ENCODE measurements at regions not wholly inside any gene's neighbourhood (a gene's known extent, or its start where the extent isn't known, plus 50 kb on each side); places are given as distances from the start of the nearest gene placed in this dataset.

- TF ChIP-seq, protein P1, sequence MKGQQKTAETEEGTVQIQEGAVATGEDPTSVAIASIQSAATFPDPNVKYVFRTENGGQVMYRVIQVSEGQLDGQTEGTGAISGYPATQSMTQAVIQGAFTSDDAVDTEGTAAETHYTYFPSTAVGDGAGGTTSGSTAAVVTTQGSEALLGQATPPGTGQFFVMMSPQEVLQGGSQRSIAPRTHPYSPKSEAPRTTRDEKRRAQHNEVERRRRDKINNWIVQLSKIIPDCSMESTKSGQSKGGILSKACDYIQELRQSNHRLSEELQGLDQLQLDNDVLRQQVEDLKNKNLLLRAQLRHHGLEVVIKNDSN (IDR thresholded peaks at IDR 0.05) = no peak
- no peak for TF ChIP-seq EP300 (IDR thresholded peaks at IDR 0.05; ENCODE audit: borderline replicate concordance)
- TF ChIP-seq NFIC (IDR thresholded peaks at IDR 0.05) = no peak
- no peak for TF ChIP-seq CEBPB (IDR thresholded peaks at IDR 0.05)
Measured at GRCh38 chr17:54521137-54521536, 379.5 kb upstream of the TOM1L1 start.

DNA sequence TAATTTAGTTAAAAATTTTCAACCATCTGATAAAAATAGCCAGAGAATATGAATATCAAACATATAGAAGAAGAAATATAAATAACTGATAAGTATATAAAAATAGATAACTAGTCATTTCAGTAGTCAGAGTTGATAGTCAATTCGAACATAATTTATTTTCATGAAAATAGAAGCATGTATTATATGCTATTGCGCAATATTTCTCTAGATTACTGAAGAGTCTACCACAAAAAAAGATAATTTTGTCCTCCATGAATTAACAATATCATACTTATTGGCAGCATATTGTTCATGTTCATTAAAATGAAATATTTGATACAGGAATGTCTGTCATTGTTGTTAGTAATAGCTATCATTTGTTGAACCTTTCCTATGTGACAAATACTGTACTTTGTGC lies 376.2 kb upstream of the TOM1L1 start:
- TF ChIP-seq NFIC (IDR thresholded peaks at IDR 0.05) (no peak), TEAD4 (IDR thresholded peaks at IDR 0.05) (no peak), EGR1 (IDR thresholded peaks at IDR 0.05) (no peak), RAD21 (IDR thresholded peaks at IDR 0.05; ENCODE audit: low read depth) (no peak), TAF1 (IDR thresholded peaks at IDR 0.05; ENCODE audit: low read depth) (no peak), CEBPB (IDR thresholded peaks at IDR 0.05) (no peak), CREB1 (IDR thresholded peaks at IDR 0.05; ENCODE audit: low read depth) (no peak)
- TF ChIP-seq, protein P2, sequence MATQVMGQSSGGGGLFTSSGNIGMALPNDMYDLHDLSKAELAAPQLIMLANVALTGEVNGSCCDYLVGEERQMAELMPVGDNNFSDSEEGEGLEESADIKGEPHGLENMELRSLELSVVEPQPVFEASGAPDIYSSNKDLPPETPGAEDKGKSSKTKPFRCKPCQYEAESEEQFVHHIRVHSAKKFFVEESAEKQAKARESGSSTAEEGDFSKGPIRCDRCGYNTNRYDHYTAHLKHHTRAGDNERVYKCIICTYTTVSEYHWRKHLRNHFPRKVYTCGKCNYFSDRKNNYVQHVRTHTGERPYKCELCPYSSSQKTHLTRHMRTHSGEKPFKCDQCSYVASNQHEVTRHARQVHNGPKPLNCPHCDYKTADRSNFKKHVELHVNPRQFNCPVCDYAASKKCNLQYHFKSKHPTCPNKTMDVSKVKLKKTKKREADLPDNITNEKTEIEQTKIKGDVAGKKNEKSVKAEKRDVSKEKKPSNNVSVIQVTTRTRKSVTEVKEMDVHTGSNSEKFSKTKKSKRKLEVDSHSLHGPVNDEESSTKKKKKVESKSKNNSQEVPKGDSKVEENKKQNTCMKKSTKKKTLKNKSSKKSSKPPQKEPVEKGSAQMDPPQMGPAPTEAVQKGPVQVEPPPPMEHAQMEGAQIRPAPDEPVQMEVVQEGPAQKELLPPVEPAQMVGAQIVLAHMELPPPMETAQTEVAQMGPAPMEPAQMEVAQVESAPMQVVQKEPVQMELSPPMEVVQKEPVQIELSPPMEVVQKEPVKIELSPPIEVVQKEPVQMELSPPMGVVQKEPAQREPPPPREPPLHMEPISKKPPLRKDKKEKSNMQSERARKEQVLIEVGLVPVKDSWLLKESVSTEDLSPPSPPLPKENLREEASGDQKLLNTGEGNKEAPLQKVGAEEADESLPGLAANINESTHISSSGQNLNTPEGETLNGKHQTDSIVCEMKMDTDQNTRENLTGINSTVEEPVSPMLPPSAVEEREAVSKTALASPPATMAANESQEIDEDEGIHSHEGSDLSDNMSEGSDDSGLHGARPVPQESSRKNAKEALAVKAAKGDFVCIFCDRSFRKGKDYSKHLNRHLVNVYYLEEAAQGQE (IDR thresholded peaks at IDR 0.05; ENCODE audit: low read depth) = no peak

DNA sequence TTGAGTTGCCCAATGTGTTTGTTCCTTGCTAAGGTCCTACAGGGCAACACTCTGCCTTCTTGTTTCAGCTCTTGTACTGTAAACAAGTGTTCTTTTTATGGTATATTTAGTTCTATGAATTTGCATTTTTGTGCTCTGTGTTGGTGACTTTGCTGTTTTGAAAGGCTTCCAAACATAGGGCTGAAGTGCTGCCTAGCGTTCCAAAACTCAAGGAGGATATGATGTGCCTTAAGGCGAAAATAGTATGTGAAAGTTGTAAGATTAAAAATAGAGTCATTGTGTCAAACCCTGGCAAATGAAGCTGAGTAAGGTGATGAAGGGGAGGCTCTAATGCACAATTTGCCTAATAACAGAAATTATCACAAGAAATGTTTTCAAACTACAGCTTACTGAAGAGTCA lies 372.7 kb upstream of the TOM1L1 start:
- TF ChIP-seq EP300 (IDR thresholded peaks at IDR 0.05; ENCODE audit: borderline replicate concordance) = no peak
- TF ChIP-seq, protein P2 (IDR thresholded peaks at IDR 0.05; ENCODE audit: low read depth) = no peak
- no peak for TF ChIP-seq TCF12 (IDR thresholded peaks at IDR 0.05; ENCODE audit: low read depth)
- TF ChIP-seq, protein P1 (IDR thresholded peaks at IDR 0.05) = no peak
- no peak for TF ChIP-seq ZBTB7A (IDR thresholded peaks at IDR 0.05; ENCODE audit: low read depth)
- TF ChIP-seq CEBPB (IDR thresholded peaks at IDR 0.05) = no peak
- no peak for TF ChIP-seq EGR1 (IDR thresholded peaks at IDR 0.05)
- no peak for TF ChIP-seq YY1 (IDR thresholded peaks at IDR 0.05; ENCODE audit: low read depth)
- no peak for TF ChIP-seq TAF1 (IDR thresholded peaks at IDR 0.05; ENCODE audit: low read depth)
- no peak for TF ChIP-seq NFIC (IDR thresholded peaks at IDR 0.05)
- TF ChIP-seq CREB1 (IDR thresholded peaks at IDR 0.05; ENCODE audit: low read depth) = no peak
- TF ChIP-seq FOXM1 (IDR thresholded peaks at IDR 0.05; ENCODE audit: borderline replicate concordance, low read depth) = no peak
- no peak for TF ChIP-seq TEAD4 (IDR thresholded peaks at IDR 0.05)

- TF ChIP-seq EGR1 (IDR thresholded peaks at IDR 0.05) = no peak
Measured at GRCh38 chr17:54530398-54530797, 370.3 kb upstream of the TOM1L1 start.

- TF ChIP-seq EP300 (IDR thresholded peaks at IDR 0.05; ENCODE audit: borderline replicate concordance) (no peak), CREB1 (IDR thresholded peaks at IDR 0.05; ENCODE audit: low read depth) (no peak), YY1 (IDR thresholded peaks at IDR 0.05; ENCODE audit: low read depth) (no peak), NFIC (IDR thresholded peaks at IDR 0.05) (no peak), EGR1 (IDR thresholded peaks at IDR 0.05) (no peak), MAX (IDR thresholded peaks at IDR 0.05) (no peak), ZBTB7A (IDR thresholded peaks at IDR 0.05; ENCODE audit: low read depth) (no peak), TEAD4 (IDR thresholded peaks at IDR 0.05) (no peak)
- TF ChIP-seq, protein P2 (IDR thresholded peaks at IDR 0.05; ENCODE audit: low read depth) = no peak
Measured at GRCh38 chr17:54536306-54536705, 364.3 kb upstream of the TOM1L1 start.

- TF ChIP-seq EGR1 (IDR thresholded peaks at IDR 0.05) (no peak), TAF1 (IDR thresholded peaks at IDR 0.05; ENCODE audit: low read depth) (no peak), MAX (IDR thresholded peaks at IDR 0.05) (no peak), ZBTB7A (IDR thresholded peaks at IDR 0.05; ENCODE audit: low read depth) (no peak), TCF12 (IDR thresholded peaks at IDR 0.05; ENCODE audit: low read depth) (no peak), NFIC (IDR thresholded peaks at IDR 0.05) (no peak), FOXM1 (IDR thresholded peaks at IDR 0.05; ENCODE audit: borderline replicate concordance, low read depth) (no peak), CREB1 (IDR thresholded peaks at IDR 0.05; ENCODE audit: low read depth) (no peak)
Measured at GRCh38 chr17:54537656-54538055, 363.0 kb upstream of the TOM1L1 start.

Data from Ishikawa (cell line).